ENCODE measurements at regions not wholly inside any gene's neighbourhood (a gene's known extent, or its start where the extent isn't known, plus 50 kb on each side); places are given as distances from the start of the nearest gene placed in this dataset.

DNA sequence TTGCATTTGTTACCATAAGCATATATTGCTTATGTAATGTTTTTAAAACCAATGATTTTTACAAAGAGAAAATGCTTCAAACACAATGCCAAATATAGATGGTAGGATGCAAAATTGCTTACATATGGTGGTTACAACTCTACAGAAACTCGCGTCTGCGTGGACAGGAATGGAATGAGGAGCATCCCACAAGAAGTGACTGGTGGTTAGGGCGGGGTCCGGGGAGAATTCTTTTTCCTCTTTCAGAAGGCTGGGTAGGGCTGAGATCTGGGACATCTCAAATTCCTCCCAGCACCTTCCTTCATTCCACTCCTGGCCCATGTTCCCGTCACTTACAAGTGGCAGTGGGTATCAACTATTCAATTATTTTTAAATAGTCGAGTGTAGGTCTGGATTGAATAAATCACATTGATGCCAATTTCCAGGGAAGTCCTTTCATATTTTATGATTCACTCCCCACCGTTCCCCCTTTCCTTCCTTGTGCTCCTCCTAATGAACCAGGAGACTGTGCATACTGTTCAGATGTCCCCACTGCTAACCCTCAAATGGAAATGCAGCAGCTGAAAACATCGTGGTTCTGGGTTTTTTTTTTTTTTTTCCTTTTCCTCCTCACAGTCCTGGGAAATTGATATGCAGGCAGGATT is 174.5 kb upstream of the POU3F1 start:
- TF ChIP-seq, protein P1, sequence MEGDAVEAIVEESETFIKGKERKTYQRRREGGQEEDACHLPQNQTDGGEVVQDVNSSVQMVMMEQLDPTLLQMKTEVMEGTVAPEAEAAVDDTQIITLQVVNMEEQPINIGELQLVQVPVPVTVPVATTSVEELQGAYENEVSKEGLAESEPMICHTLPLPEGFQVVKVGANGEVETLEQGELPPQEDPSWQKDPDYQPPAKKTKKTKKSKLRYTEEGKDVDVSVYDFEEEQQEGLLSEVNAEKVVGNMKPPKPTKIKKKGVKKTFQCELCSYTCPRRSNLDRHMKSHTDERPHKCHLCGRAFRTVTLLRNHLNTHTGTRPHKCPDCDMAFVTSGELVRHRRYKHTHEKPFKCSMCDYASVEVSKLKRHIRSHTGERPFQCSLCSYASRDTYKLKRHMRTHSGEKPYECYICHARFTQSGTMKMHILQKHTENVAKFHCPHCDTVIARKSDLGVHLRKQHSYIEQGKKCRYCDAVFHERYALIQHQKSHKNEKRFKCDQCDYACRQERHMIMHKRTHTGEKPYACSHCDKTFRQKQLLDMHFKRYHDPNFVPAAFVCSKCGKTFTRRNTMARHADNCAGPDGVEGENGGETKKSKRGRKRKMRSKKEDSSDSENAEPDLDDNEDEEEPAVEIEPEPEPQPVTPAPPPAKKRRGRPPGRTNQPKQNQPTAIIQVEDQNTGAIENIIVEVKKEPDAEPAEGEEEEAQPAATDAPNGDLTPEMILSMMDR (conservative IDR thresholded peaks at IDR 0.05 in 1 of 2, IDR thresholded peaks at IDR 0.05 in 1 of 2; ENCODE audit: low read depth in 1 of 2, low read length in 2 of 2) = no peak
- TF ChIP-seq EZH2 (IDR thresholded peaks at IDR 0.05; ENCODE audit: low read length, missing control alignments) = no peak

Measured in fibroblast of lung (primary cell).